Keratinocyte (primary cell): ENCODE measurements at regions not wholly inside any gene's neighbourhood (a gene's known extent, or its start where the extent isn't known, plus 50 kb on each side); places are given as distances from the start of the nearest gene placed in this dataset.

Experiments used
- CTCF ChIP-seq, 3 experiments: IDR thresholded peaks in 1 of 3; conservative IDR thresholded peaks in 1 of 3; optimal IDR thresholded peaks in 1 of 3; 2 replicates in 2 of 3; 3 replicates in 1 of 3; pipeline versions ENCODE3 to v1.5.1; 2011; ENCODE audit warnings: low read length in 3 of 3, mild to moderate bottlenecking in 3 of 3, moderate library complexity in 2 of 3, control low read depth in 1 of 3, inconsistent platforms in 1 of 3; ENCODE audit not compliant: insufficient read depth in 2 of 3; ENCODE audit errors: extremely low read depth in 1 of 3
- EZH2 ChIP-seq: IDR thresholded peaks from one replicate; pipeline ENCODE4 v1.6.1; 2012; ENCODE audit warnings: inconsistent platforms, mild to moderate bottlenecking, low read length, moderate library complexity

- TF ChIP-seq EZH2 (no peak), CTCF (optimal IDR thresholded peaks at IDR 0.05 in 1 of 3, IDR thresholded peaks at IDR 0.05 in 1 of 3, conservative IDR thresholded peaks at IDR 0.05 in 1 of 3; ENCODE audit: extremely low read depth in 1 of 3, insufficient read depth in 2 of 3, low read length in 3 of 3) (no peak)
Measured at GRCh38 chr12:47378907-47379306, 299.1 kb upstream of the AMIGO2 start.
